Colonic mucosa (tissue), 4 donors: ENCODE measurements at regions not wholly inside any gene's neighbourhood (a gene's known extent, or its start where the extent isn't known, plus 50 kb on each side); places are given as distances from the start of the nearest gene placed in this dataset.

Experiments
- DNase-seq: peaks from one replicate; pipeline ENCODE4 v3.0.0-alpha.2; 2020
- H3K27ac ChIP-seq: fragments of 200-600 bp; one replicate; pipeline ENCODE4 v1.8.0; 2021
- H3K27me3 ChIP-seq: fragments of 200-600 bp; one replicate; pipeline ENCODE4 v1.8.0; 2021
- H3K36me3 ChIP-seq: fragments of 200-600 bp; one replicate; pipeline ENCODE4 v1.8.0; 2021
- H3K4me1 ChIP-seq: fragments of 200-600 bp; one replicate; pipeline ENCODE4 v1.8.0; 2021; ENCODE audit warnings: mild to moderate bottlenecking
- H3K4me3 ChIP-seq: fragments of 200-600 bp; one replicate; pipeline ENCODE4 v1.8.0; 2021
- H3K9ac ChIP-seq, 2 donors: one replicate each; pipeline ENCODE4 v1.7.0; 2013; ENCODE audit warnings: control low read depth in 2 of 2, low read depth in 2 of 2, low read length in 2 of 2
- H3K9me3 ChIP-seq: fragments of 200-600 bp; one replicate; pipeline ENCODE4 v1.8.0; 2021
- intact Hi-C: fragments of 100-400 bp; cut with DNase I; formaldehyde crosslinking; loops from one replicate; pipeline ENCODE4 v1.14.1; 2022
- TF ChIP-seq, protein P1 (sequence below): fragments of 200-600 bp; IDR thresholded peaks from one replicate; pipeline ENCODE4 v1.8.0; 2022; ENCODE audit warnings: antibody characterized with exemption, mild to moderate bottlenecking
- donor health status: healthy.
- donor health status: DM: no; HTN: no; CAD: no.
- donor health status: DM: no; HTN: no; CAD: no.

- Histone ChIP-seq H3K27ac (no peak overlapping the region), H3K27me3 (no peaks in the 10 kb centered on the region), H3K9ac (no peak overlapping the region), H3K4me3 (no peak overlapping the region), H3K4me1 (no peaks in the 10 kb centered on the region), H3K9me3 (no peaks in the 10 kb centered on the region), H3K36me3 (no peaks in the 10 kb centered on the region)
- TF ChIP-seq, protein P1, sequence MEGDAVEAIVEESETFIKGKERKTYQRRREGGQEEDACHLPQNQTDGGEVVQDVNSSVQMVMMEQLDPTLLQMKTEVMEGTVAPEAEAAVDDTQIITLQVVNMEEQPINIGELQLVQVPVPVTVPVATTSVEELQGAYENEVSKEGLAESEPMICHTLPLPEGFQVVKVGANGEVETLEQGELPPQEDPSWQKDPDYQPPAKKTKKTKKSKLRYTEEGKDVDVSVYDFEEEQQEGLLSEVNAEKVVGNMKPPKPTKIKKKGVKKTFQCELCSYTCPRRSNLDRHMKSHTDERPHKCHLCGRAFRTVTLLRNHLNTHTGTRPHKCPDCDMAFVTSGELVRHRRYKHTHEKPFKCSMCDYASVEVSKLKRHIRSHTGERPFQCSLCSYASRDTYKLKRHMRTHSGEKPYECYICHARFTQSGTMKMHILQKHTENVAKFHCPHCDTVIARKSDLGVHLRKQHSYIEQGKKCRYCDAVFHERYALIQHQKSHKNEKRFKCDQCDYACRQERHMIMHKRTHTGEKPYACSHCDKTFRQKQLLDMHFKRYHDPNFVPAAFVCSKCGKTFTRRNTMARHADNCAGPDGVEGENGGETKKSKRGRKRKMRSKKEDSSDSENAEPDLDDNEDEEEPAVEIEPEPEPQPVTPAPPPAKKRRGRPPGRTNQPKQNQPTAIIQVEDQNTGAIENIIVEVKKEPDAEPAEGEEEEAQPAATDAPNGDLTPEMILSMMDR = no peak
- intact Hi-C loops = no loop called here
- no peak for DNase-seq
Observed at GRCh38 chr2:71779774-71780105, 326.4 kb downstream of the DYSF start.

- intact Hi-C loops = no loop called here
- Histone ChIP-seq H3K9me3 (no peaks in the 10 kb centered on the region), H3K27me3 (no peaks in the 10 kb centered on the region), H3K27ac (no peak overlapping the region), H3K4me1 (no peaks in the 10 kb centered on the region), H3K9ac (no peak overlapping the region), H3K4me3 (no peak overlapping the region), H3K36me3 (no peaks in the 10 kb centered on the region)
- TF ChIP-seq, protein P1 = no peak
- no peak for DNase-seq
Observed at GRCh38 chr2:71778936-71779773, 325.8 kb downstream of the DYSF start.

DNA sequence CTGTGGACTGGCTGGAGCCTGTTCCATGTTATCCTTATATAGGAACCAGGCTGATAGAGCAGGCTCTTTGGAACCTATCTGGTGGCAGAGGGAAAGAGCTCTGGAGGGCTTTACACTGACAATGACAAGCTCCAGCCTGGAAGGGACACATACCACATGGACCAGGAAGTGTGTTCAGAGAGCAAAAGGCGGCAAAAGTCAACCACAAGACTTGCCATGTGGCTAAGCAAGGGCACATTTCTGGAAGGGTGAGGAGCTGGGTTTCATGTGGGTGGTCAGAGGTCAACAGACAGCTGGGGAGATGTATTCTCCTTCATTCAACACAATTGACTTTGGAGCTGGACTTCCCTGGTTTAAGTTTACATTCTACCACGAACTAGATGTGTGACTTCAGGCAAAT lies 325.2 kb downstream of the DYSF start:
- H3K9me3 ChIP-seq = no peaks in the 10 kb centered on the region
- H3K36me3 ChIP-seq = no peaks in the 10 kb centered on the region
- TF ChIP-seq, protein P1 = no peak
- H3K4me1 ChIP-seq = no peaks in the 10 kb centered on the region
- intact Hi-C loops = no loop called here
- H3K9ac ChIP-seq = no peak overlapping the region
- H3K27me3 ChIP-seq = no peaks in the 10 kb centered on the region
- no peak overlapping the region for H3K4me3 ChIP-seq
- no peak overlapping the region for H3K27ac ChIP-seq
- no peak for DNase-seq

DNA sequence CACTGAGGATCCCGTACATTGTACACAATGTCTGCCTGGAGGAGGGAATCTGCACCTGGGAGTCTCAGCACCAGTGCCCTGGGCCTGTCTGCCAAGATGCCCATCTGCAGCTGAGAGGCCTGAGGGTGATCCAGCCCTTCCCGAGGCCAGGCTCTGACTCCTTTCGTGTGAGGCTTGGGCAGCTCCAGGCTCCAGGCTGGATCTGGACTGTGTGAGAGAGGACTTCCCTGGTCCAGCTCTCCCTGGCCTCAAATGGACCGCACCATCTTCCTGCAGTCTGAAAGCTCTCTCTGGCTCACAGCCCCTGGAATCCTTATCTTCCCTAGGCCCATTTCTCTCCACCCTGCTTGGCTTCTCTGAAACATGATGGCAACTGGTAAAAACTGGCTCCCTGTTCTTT lies 324.6 kb downstream of the DYSF start:
- DNase-seq = no peak
- intact Hi-C loops = no loop called here

DNA sequence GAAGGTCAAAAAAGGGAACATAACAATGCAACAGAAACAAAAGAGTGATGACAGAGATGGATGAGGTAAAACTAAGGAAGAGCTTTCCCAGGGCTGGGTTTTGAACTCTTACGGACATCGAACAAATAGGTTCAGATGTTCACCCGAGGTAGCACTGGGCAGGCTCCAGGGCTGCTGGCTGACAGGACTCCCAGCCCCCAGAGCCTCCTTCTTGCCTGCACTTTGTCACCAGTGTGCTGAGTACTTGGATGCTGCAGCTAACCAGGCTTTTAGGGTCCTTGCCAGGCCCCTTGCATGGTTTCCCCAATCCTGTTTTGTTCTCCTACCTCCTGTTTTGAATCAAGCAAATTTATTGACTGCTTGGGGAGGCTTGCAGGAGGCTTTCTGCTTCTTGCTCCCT lies 322.9 kb downstream of the DYSF start:
- TF ChIP-seq, protein P1 = no peak
- Histone ChIP-seq H3K4me3 (no peak overlapping the region), H3K9ac (no peak overlapping the region), H3K36me3 (no peaks in the 10 kb centered on the region), H3K27ac (no peak overlapping the region), H3K9me3 (no peaks in the 10 kb centered on the region), H3K27me3 (no peaks in the 10 kb centered on the region), H3K4me1 (no peaks in the 10 kb centered on the region)
- intact Hi-C loops = no loop called here
- no peak for DNase-seq

More for the DNA sequence above, 324.6 kb downstream of the DYSF start:
- TF ChIP-seq, protein P1 = no peak
- Histone ChIP-seq H3K4me1 (no peaks in the 10 kb centered on the region), H3K27me3 (no peaks in the 10 kb centered on the region), H3K27ac (no peak overlapping the region), H3K9ac (no peak overlapping the region), H3K36me3 (no peaks in the 10 kb centered on the region), H3K4me3 (no peak overlapping the region), H3K9me3 (no peaks in the 10 kb centered on the region)
